ENCODE measurements at regions not wholly inside any gene's neighbourhood (a gene's known extent, or its start where the extent isn't known, plus 50 kb on each side); places are given as distances from the start of the nearest gene placed in this dataset.

- TF ChIP-seq ZNF274 (IDR thresholded peaks at IDR 0.05; ENCODE audit: low read depth, low read length) (no peak), YY1 (IDR thresholded peaks at IDR 0.05; ENCODE audit: insufficient read depth, insufficient read length) (no peak), SUZ12 (IDR thresholded peaks at IDR 0.05; ENCODE audit: extremely low read depth, insufficient read depth, insufficient read length) (no peak)
These were observed 946.7 kb downstream of the ZPLD1 start for GRCh38 chr3:103381296-103382079.
